Hepatocyte (in vitro differentiated cells): ENCODE measurements at regions not wholly inside any gene's neighbourhood (a gene's known extent, or its start where the extent isn't known, plus 50 kb on each side); places are given as distances from the start of the nearest gene placed in this dataset.

Experiments
- CTCF ChIP-seq: fragments of 200-600 bp; sonication (generic); IDR thresholded peaks from 2 replicates; pipeline ENCODE4 v1.5.1; 2016; ENCODE audit warnings: antibody characterized with exemption, mild to moderate bottlenecking; ENCODE audit not compliant: poor library complexity
- EZH2phosphoT487 ChIP-seq: fragments of 200-600 bp; sonication (generic); IDR thresholded peaks from one replicate; pipeline ENCODE4 v1.6.1; 2018; ENCODE audit warnings: antibody characterized with exemption, mild to moderate bottlenecking, low read depth, moderate library complexity; ENCODE audit not compliant: unreplicated experiment, severe bottlenecking

- no peak for TF ChIP-seq CTCF
- TF ChIP-seq EZH2phosphoT487: no peak
These were observed 92.5 kb downstream of the BBS10 start for GRCh38 chr12:76255692-76256091.
